ENCODE measurements at regions not wholly inside any gene's neighbourhood (a gene's known extent, or its start where the extent isn't known, plus 50 kb on each side); places are given as distances from the start of the nearest gene placed in this dataset.
"Not testable (repeated sequence)": the region's sequence is repeated elsewhere in the genome, so short reads cannot be mapped to it uniquely, and the experiment has no call there.

DNA sequence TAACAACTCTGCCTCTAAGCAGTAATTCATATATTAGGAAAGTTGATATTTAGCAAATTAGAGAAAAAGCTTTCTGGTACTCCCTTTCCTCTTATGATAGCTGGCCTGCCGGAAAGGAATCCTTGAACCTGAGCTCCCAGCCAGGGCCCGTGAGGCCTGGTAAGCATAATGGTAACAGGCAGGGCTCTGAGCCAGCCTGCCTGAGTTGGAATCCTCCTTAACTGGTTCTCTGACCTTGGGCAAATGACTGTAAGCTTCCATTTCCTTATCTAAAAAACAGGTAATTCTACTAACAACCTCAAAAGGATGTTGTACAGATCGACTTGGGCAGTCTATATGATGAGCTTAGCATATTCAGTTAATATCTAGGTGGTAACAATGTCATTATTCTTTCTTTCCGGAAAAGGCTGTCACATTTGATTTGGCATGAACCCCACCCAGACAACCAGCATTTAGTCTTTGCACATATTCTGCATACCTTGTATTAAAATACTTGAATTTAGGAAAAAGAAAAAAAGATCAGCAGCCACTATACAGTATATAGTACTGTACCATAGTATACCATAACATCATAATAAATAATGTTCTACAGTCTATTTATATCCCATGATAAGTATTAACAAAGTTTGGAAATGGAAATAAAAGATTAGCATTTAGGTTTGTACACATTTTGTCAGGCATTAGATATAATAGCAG is 55.7 kb upstream of the MAP3K1 start:
- Histone ChIP-seq H3K27me3 (no peaks in the 10 kb centered on the region), H3K9me3 (no peaks in the 10 kb centered on the region), H3K4me1 (peaks cover 9% of the 10 kb centered on the region), H3K27ac (no peak overlapping the region), H3K4me3 (no peak overlapping the region), H3K36me3 (ENCODE audit: low read depth, missing control alignments) (no peaks in the 10 kb centered on the region)
- TF ChIP-seq, protein P1, sequence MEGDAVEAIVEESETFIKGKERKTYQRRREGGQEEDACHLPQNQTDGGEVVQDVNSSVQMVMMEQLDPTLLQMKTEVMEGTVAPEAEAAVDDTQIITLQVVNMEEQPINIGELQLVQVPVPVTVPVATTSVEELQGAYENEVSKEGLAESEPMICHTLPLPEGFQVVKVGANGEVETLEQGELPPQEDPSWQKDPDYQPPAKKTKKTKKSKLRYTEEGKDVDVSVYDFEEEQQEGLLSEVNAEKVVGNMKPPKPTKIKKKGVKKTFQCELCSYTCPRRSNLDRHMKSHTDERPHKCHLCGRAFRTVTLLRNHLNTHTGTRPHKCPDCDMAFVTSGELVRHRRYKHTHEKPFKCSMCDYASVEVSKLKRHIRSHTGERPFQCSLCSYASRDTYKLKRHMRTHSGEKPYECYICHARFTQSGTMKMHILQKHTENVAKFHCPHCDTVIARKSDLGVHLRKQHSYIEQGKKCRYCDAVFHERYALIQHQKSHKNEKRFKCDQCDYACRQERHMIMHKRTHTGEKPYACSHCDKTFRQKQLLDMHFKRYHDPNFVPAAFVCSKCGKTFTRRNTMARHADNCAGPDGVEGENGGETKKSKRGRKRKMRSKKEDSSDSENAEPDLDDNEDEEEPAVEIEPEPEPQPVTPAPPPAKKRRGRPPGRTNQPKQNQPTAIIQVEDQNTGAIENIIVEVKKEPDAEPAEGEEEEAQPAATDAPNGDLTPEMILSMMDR (IDR thresholded peaks at IDR 0.05) = no peak
- TF ChIP-seq POLR2A (IDR thresholded peaks at IDR 0.05) = no peak
- WGBS, 2 donors = 48 to 61% methylated on average over 4 of the region's 4 CpGs
- intact Hi-C loops (cut with DNase I; ENCODE audit: low total_unique reads) = no loop called here
- DNase-seq = peak; percentile 32

DNA sequence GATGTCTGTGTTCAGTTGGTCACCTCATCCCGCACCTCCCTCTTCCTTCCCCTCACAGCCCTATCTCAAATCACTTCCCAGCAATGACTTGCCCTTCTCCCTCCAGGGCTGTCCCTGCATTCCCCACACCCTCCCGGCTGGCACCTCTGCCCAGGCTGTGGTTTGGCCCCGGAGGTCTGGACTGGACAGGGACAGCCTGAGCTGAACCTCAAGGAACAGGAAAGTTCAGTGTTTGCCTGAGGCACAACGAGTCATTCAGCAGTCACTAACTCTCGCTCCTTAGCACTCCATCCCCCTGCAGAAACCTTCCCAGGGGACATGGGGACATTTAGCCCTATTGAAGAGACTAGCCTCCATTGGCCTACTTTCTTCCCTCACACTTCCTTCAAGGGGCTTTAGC is 58.3 kb upstream of the MAP3K1 start:
- TF ChIP-seq, protein P1 (IDR thresholded peaks at IDR 0.05) = no peak
- TF ChIP-seq POLR2A (IDR thresholded peaks at IDR 0.05) = no peak
- DNase-seq = no peak
- 87 to 90% methylated on average over 4 to 5 of the region's 5 CpGs for WGBS, 2 donors
- Histone ChIP-seq H3K27me3 (no peaks in the 10 kb centered on the region), H3K36me3 (ENCODE audit: low read depth, missing control alignments) (no peaks in the 10 kb centered on the region), H3K4me3 (no peak overlapping the region), H3K4me1 (peaks cover 9% of the 10 kb centered on the region), H3K9me3 (no peaks in the 10 kb centered on the region), H3K27ac (no peak overlapping the region)
- intact Hi-C loops (cut with DNase I; ENCODE audit: low total_unique reads) = no loop called here

DNA sequence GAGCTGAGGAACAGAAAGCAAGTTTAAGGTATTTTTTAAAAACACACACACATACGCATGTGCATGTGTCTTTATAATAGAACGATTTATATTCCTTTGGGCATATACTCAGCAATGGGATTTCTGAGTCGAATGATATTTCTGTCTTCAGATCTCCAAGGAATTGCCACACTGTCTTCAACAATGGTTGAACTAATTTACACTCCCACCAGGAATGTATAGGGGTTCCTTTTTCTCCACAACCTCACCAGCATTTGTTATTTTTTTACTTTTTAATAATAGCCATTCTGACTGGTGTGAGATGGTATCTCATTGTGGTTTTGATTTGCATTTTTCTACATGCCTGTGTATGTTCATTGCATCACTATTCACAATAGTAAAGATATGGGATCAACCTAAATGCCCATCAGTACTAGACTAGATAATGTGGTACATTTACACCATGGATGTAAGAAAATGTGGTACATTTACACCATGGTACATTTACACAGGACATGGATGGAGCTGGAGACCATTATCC is 60.3 kb upstream of the MAP3K1 start:
- Histone ChIP-seq H3K4me3 (no peak overlapping the region), H3K27ac (no peak overlapping the region), H3K9me3 (no peaks in the 10 kb centered on the region), H3K4me1 (peaks cover 3% of the 10 kb centered on the region), H3K27me3 (no peaks in the 10 kb centered on the region), H3K36me3 (ENCODE audit: low read depth, missing control alignments) (no peaks in the 10 kb centered on the region)
- intact Hi-C loops (cut with DNase I; ENCODE audit: low total_unique reads) = no loop called here
- 79 to 92% methylated on average over 3 of the region's 3 CpGs for WGBS, 2 donors
- DNase-seq = no peak
- TF ChIP-seq, protein P1 (IDR thresholded peaks at IDR 0.05) = no peak
- TF ChIP-seq POLR2A (IDR thresholded peaks at IDR 0.05) = no peak

DNA sequence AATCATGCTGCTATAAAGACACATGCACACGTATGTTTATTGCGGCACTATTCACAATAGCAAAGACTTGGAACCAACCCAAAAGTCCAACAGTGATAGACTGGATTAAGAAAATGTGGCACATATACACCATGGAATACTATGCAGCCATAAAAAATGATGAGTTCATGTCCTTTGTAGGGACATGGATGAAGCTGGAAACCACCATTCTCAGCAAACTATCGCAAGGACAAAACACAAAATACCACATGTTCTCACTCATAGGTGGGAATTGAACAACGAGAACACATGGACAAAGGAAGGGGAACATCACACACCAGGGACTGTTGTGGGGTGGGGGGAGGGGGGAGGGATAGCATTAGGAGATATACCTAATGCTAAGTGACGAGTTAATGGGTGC is 61.8 kb upstream of the MAP3K1 start:
- H3K9me3 ChIP-seq; H3K36me3 ChIP-seq (ENCODE audit: low read depth, missing control alignments); H3K27me3 ChIP-seq; H3K27ac ChIP-seq; DNase-seq; H3K4me1 ChIP-seq; intact Hi-C loops (cut with DNase I; ENCODE audit: low total_unique reads); H3K4me3 ChIP-seq: not testable (repeated sequence)
- WGBS, 2 donors = 84 to 98% methylated on average over 5 of the region's 5 CpGs

DNA sequence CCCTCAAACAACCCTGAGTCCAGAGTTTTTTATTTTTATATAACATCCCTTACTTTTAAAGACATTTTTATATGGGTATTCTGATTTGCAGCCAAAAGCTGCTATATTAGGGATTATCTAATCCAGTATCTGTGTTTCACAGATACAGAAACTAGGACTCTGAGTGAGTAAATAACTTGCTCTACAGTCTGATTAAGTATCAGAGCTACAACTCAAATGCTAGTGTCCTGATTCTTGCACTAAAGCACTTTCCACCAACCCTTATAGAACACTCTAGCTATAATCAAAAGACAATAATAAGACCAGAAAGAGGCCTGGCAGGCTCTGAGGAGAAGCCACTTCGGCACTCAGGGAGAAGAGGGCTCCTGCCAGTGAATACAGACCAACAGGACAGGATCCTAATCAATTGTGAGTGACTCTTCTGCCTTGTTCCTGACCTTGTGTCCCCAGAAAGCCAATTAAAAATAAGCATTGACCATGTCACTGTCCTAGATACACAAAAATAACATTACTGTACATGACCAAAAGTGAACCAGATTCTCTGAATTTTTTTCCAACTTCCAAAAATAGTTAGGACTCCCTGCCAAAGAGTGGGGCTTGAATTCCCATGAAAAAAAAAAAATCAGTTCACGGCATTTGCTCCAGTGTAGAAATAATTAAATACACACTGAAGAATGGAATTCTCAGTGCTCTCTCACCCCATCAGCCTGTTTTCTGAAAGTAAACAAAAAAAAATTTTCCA is 63.6 kb upstream of the MAP3K1 start:
- H3K4me3 ChIP-seq = no peak overlapping the region
- intact Hi-C loops (cut with DNase I; ENCODE audit: low total_unique reads) = no loop called here
- H3K36me3 ChIP-seq (ENCODE audit: low read depth, missing control alignments) = no peaks in the 10 kb centered on the region
- H3K4me1 ChIP-seq = no peaks in the 10 kb centered on the region
- TF ChIP-seq, protein P1 (IDR thresholded peaks at IDR 0.05) = no peak
- TF ChIP-seq POLR2A (IDR thresholded peaks at IDR 0.05) = no peak
- H3K27me3 ChIP-seq = no peaks in the 10 kb centered on the region
- no peak for DNase-seq
- H3K27ac ChIP-seq = no peak overlapping the region
- 49 to 57% methylated on average over 2 of the region's 2 CpGs for WGBS, 2 donors
- H3K9me3 ChIP-seq = no peaks in the 10 kb centered on the region

Measured in testis (tissue), 2 donors.